H9 (cell line): ENCODE measurements at regions not wholly inside any gene's neighbourhood (a gene's known extent, or its start where the extent isn't known, plus 50 kb on each side); places are given as distances from the start of the nearest gene placed in this dataset.

Experiments
- DNase-seq: peaks from one replicate; pipeline ENCODE4 v3.0.0-alpha.2; 2017
- H2AFZ ChIP-seq: one replicate; pipeline ENCODE4 v1.6.1; 2013; ENCODE audit warnings: mild to moderate bottlenecking, low read length, control low read depth, moderate library complexity
- H2AK5ac ChIP-seq: 2 replicates; pipeline ENCODE4 v1.6.1; 2013; ENCODE audit warnings: low read length, control low read depth, mixed read lengths; ENCODE audit not compliant: insufficient read length
- H2BK120ac ChIP-seq: one replicate; pipeline ENCODE4 v1.6.1; 2013; ENCODE audit warnings: low read depth, mild to moderate bottlenecking, low read length, control low read depth, inconsistent platforms; ENCODE audit not compliant: poor library complexity, severe bottlenecking
- H2BK12ac ChIP-seq: 2 replicates; pipeline ENCODE4 v1.6.1; 2013; ENCODE audit warnings: low read length, control low read depth, mixed read lengths, low read depth; ENCODE audit not compliant: insufficient read length
- H2BK15ac ChIP-seq: 2 replicates; pipeline ENCODE4 v1.6.1; 2013; ENCODE audit warnings: low read depth, low read length, control low read depth
- H2BK20ac ChIP-seq: one replicate; pipeline ENCODE4 v1.6.1; 2013; ENCODE audit warnings: low read depth, mild to moderate bottlenecking, low read length, control low read depth, inconsistent platforms; ENCODE audit not compliant: poor library complexity, severe bottlenecking
- H2BK5ac ChIP-seq: 2 replicates; pipeline ENCODE4 v1.6.1; 2013; ENCODE audit warnings: low read length, control low read depth, mixed read lengths; ENCODE audit not compliant: insufficient read length
- H3K14ac ChIP-seq: 2 replicates; pipeline ENCODE4 v1.6.1; 2013; ENCODE audit warnings: low read length, control low read depth; ENCODE audit not compliant: insufficient read depth
- H3K18ac ChIP-seq: 2 replicates; pipeline ENCODE4 v1.6.1; 2013; ENCODE audit warnings: low read depth, mild to moderate bottlenecking, mixed read lengths, low read length, control low read depth; ENCODE audit not compliant: insufficient read length
- H3K23ac ChIP-seq: 2 replicates; pipeline ENCODE4 v1.6.1; 2013; ENCODE audit warnings: low read length, control low read depth, mixed read lengths, low read depth; ENCODE audit not compliant: insufficient read length
- H3K23me2 ChIP-seq: 2 replicates; pipeline ENCODE4 v1.6.1; 2013; ENCODE audit warnings: low read depth, mild to moderate bottlenecking, mixed read lengths, low read length, control low read depth; ENCODE audit not compliant: insufficient read length, poor library complexity, severe bottlenecking
- H3K27ac ChIP-seq: 2 replicates; pipeline ENCODE4 v1.5.1; 2013; ENCODE audit warnings: low read length, control low read depth, mixed read lengths, low read depth; ENCODE audit not compliant: insufficient read length
- H3K27me3 ChIP-seq: 2 replicates; pipeline ENCODE4 v1.6.1; 2013; ENCODE audit warnings: low read length, control low read depth, inconsistent platforms; ENCODE audit not compliant: insufficient read depth
- H3K4ac ChIP-seq: 2 replicates; pipeline ENCODE4 v1.6.1; 2013; ENCODE audit warnings: low read depth, mild to moderate bottlenecking, control low read depth, inconsistent platforms, low read length, moderate library complexity
- H3K4me1 ChIP-seq: 2 replicates; pipeline ENCODE4 v1.6.1; 2013; ENCODE audit warnings: low read length, control low read depth, inconsistent platforms; ENCODE audit not compliant: insufficient read depth
- H3K4me2 ChIP-seq: 2 replicates; pipeline ENCODE4 v1.6.1; 2013; ENCODE audit warnings: low read length, control low read depth, mixed read lengths; ENCODE audit not compliant: insufficient read length, insufficient read depth
- H3K56ac ChIP-seq: 2 replicates; pipeline ENCODE4 v1.6.1; 2013; ENCODE audit warnings: low read depth, mild to moderate bottlenecking, mixed read lengths, low read length, control low read depth; ENCODE audit not compliant: insufficient read length
- H3K79me1 ChIP-seq: 2 replicates; pipeline ENCODE4 v1.6.1; 2013; ENCODE audit warnings: low read depth, mild to moderate bottlenecking, moderate library complexity, low read length, control low read depth, inconsistent platforms; ENCODE audit not compliant: insufficient read depth, poor library complexity, severe bottlenecking
- H3K79me2 ChIP-seq: 2 replicates; pipeline ENCODE4 v1.6.1; 2013; ENCODE audit warnings: low read length, control low read depth, inconsistent platforms; ENCODE audit not compliant: insufficient read depth
- H3K9ac ChIP-seq: 2 replicates; pipeline ENCODE4 v1.6.1; 2013; ENCODE audit warnings: low read length, control low read depth, mixed read lengths; ENCODE audit not compliant: insufficient read length; ENCODE audit errors: extremely low read depth
- H3K9me3 ChIP-seq: one replicate; pipeline ENCODE4 v1.6.1; 2013; ENCODE audit warnings: low read depth, low read length, inconsistent platforms; ENCODE audit not compliant: control insufficient read depth
- H3T11ph ChIP-seq: one replicate; pipeline ENCODE4 v1.6.1; 2013; ENCODE audit warnings: mild to moderate bottlenecking, low read length, control low read depth, inconsistent platforms
- H4K20me1 ChIP-seq: one replicate; pipeline ENCODE4 v1.6.1; 2013; ENCODE audit not compliant: control insufficient read depth, insufficient read length, insufficient read depth
- H4K5ac ChIP-seq: 2 replicates; pipeline ENCODE4 v1.6.1; 2013; ENCODE audit warnings: low read depth, mild to moderate bottlenecking, mixed read lengths, low read length, control low read depth; ENCODE audit not compliant: insufficient read length
- H4K8ac ChIP-seq: replicated peaks from 2 replicates; pipeline ENCODE4 v1.6.1; 2013; ENCODE audit warnings: low read length, control low read depth, mixed read lengths, low read depth; ENCODE audit not compliant: insufficient read length
- H4K91ac ChIP-seq: 2 replicates; pipeline ENCODE4 v1.6.1; 2013; ENCODE audit warnings: low read depth, mild to moderate bottlenecking, moderate library complexity, mixed read lengths, low read length, control low read depth; ENCODE audit not compliant: insufficient read length
- H3K27ac Mint-ChIP-seq, 3 experiments: 2 replicates in 2 of 3; 3 replicates in 1 of 3; pipeline ENCODE4 v1.8.0; 2020 to 2021; ENCODE audit warnings: mixed read lengths in 3 of 3, mild to moderate bottlenecking in 1 of 3, moderate library complexity in 1 of 3
- H3K27me3 Mint-ChIP-seq: 2 replicates; pipeline ENCODE4 v1.8.0; 2021; ENCODE audit warnings: low read depth, mild to moderate bottlenecking, moderate library complexity, mixed read lengths
- H3K36me3 Mint-ChIP-seq, 3 experiments: 2 replicates in 2 of 3; 3 replicates in 1 of 3; pipeline ENCODE4 v1.8.0; 2020 to 2021; ENCODE audit warnings: low read depth in 3 of 3, mixed read lengths in 3 of 3; ENCODE audit not compliant: insufficient read depth in 1 of 3
- H3K4me1 Mint-ChIP-seq, 2 experiments: 2 replicates each; pipeline ENCODE4 v1.8.0; 2020; ENCODE audit warnings: mixed read lengths in 2 of 2
- H3K4me3 Mint-ChIP-seq, 2 experiments: 2 replicates in 1 of 2; 3 replicates in 1 of 2; pipeline ENCODE4 v1.8.0; 2020 to 2021; ENCODE audit warnings: mild to moderate bottlenecking in 2 of 2, mixed read lengths in 2 of 2, moderate library complexity in 1 of 2
- H3K9me3 Mint-ChIP-seq, 2 experiments: 2 replicates in 1 of 2; 3 replicates in 1 of 2; pipeline ENCODE4 v1.8.0; 2020; ENCODE audit warnings: mild to moderate bottlenecking in 2 of 2, mixed read lengths in 2 of 2, moderate library complexity in 1 of 2
- CTCF ChIP-seq: fragments of 200-600 bp; sonication (generic); conservative IDR thresholded peaks from 3 replicates; pipeline ENCODE4 v1.8.0; 2021; ENCODE audit warnings: antibody characterized with exemption, mild to moderate bottlenecking
- WGBS: extraction: QIAGEN DNeasy Blood & Tissue Kit; methylation state at CpG from one replicate; pipeline ENCODE4 v1.1.7; 2013; ENCODE audit warnings: missing lambda C conversion rate, low lambda C conversion rate, mixed read lengths; ENCODE audit not compliant: insufficient read length; ENCODE audit errors: extremely low coverage; 5-methylcytosine and 5-hydroxymethylcytosine counted together

- Mint-ChIP-seq H3K27me3 (no peaks in the 10 kb centered on the region), H3K27ac (no peak overlapping the region), H3K4me3 (no peak overlapping the region), H3K4me1 (no peaks in the 10 kb centered on the region), H3K9me3 (no peaks in the 10 kb centered on the region), H3K36me3 (peaks cover 0 to 3% (median 0%) of the 10 kb centered on the region in 3 experiments; a peak in 1 of 7 replicates)
- no peak for DNase-seq
- H2BK20ac ChIP-seq: no peak overlapping the region
- H2BK15ac ChIP-seq: no peak overlapping the region
- no peaks in the 10 kb centered on the region for H3K4me1 ChIP-seq
- H3K9ac ChIP-seq: no peak overlapping the region
- no peaks in the 10 kb centered on the region for H3K9me3 ChIP-seq
- no peak overlapping the region for H3K4me2 ChIP-seq
- no peak overlapping the region for H3K18ac ChIP-seq
- H2BK12ac ChIP-seq: no peak overlapping the region
- no peak overlapping the region for H4K5ac ChIP-seq
- H4K8ac ChIP-seq: no peak overlapping the region
- no CpG with 5 or more reads among the region's 2 CpGs for WGBS
- H3T11ph ChIP-seq: no peak overlapping the region
- no peaks in the 10 kb centered on the region for H4K20me1 ChIP-seq
- H3K56ac ChIP-seq: no peak overlapping the region
- no peaks in the 10 kb centered on the region for H3K27me3 ChIP-seq
- no peak overlapping the region for H2BK120ac ChIP-seq
- H3K79me2 ChIP-seq: no peaks in the 10 kb centered on the region
- H3K23me2 ChIP-seq: no peaks in the 10 kb centered on the region
- no peak overlapping the region for H3K27ac ChIP-seq
- TF ChIP-seq CTCF: no peak
- H2BK5ac ChIP-seq: no peak overlapping the region
- no peak overlapping the region for H2AK5ac ChIP-seq
- no peak overlapping the region for H3K14ac ChIP-seq
- no peak overlapping the region for H4K91ac ChIP-seq
- no peak overlapping the region for H3K4ac ChIP-seq
- no peak overlapping the region for H2AFZ ChIP-seq
- no peak overlapping the region for H3K23ac ChIP-seq
- no peaks in the 10 kb centered on the region for H3K79me1 ChIP-seq
These were observed 142.7 kb upstream of the SLC39A10 start for GRCh38 chr2:195514365-195514764.
